Kidney epithelial cell (primary cell): ENCODE measurements at regions not wholly inside any gene's neighbourhood (a gene's known extent, or its start where the extent isn't known, plus 50 kb on each side); places are given as distances from the start of the nearest gene placed in this dataset.

ENCODE experiments used
- DNase-seq: peaks from one replicate; pipeline ENCODE4 v3.0.0-alpha.2; 2010; ENCODE audit warnings: low read depth
- H3K27me3 ChIP-seq: 2 replicates; pipeline ENCODE4 v1.6.0; 2011; ENCODE audit warnings: low read length; ENCODE audit not compliant: control insufficient read depth, insufficient read depth
- H3K36me3 ChIP-seq: 2 replicates; pipeline ENCODE4 v1.5.1; 2011; ENCODE audit warnings: low read length; ENCODE audit not compliant: control insufficient read depth, insufficient read depth
- H3K4me3 ChIP-seq: 2 replicates; pipeline ENCODE4 v1.5.1; 2011; ENCODE audit warnings: low read depth, mild to moderate bottlenecking, control low read depth, low read length
- CTCF ChIP-seq: IDR thresholded peaks from 2 replicates; pipeline ENCODE4 v1.5.1; 2011; ENCODE audit warnings: mild to moderate bottlenecking, moderate library complexity, low read length, control low read depth, inconsistent platforms; ENCODE audit not compliant: insufficient read depth, poor library complexity, severe bottlenecking

DNA sequence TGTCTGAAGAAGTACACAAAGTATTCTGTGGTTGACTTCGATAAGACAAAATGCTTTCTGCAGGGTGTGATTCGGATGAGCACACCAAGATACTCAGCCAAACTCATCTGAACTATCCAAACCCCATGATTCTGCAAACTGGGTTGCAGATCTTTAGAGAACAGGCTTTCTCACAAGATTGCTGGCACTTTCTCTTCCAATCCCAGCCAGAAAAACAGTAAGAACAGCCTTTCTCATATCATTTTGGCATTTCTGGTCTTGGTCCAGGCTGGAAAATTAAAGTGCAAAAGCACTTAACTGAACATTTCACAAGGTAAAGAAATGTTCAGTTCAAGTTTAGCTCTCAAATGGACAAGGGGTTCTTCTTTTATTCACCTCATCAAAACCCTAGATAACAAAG lies 269.1 kb downstream of the NR2F1-AS1 start:
- TF ChIP-seq CTCF, result no peak
- Histone ChIP-seq H3K4me3 (no peak overlapping the region), H3K27me3 (no peaks in the 10 kb centered on the region), H3K36me3 (no peaks in the 10 kb centered on the region)
- DNase-seq, result no peak

DNA sequence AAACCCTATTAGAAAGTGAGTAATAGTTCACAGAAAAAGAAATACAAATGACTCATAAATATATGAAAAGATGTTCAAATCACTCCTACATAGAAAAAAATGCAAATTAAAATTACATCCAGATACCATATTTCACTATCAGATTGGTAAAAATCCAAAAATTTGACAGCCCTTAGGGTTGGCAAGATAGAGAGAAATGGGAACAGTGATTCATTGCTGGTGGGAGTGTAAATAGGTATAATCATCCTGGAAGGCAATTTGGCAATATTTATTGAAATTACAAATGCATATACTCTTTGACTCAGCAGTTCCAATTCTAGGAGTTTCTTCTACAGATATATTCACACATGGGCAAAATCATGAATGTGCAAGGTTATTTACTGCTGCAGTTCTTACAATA lies 273.5 kb downstream of the NR2F1-AS1 start:
- DNase-seq, result no peak
- H3K36me3 ChIP-seq, result no peaks in the 10 kb centered on the region
- H3K4me3 ChIP-seq, result no peak overlapping the region
- H3K27me3 ChIP-seq, result no peaks in the 10 kb centered on the region
- no peak for TF ChIP-seq CTCF

GRCh38 chr5:93305984-93306383 lies 275.0 kb downstream of the NR2F1-AS1 start:
- Histone ChIP-seq H3K4me3 (no peak overlapping the region), H3K27me3 (no peaks in the 10 kb centered on the region), H3K36me3 (no peaks in the 10 kb centered on the region)
- no peak for DNase-seq
- TF ChIP-seq CTCF, result no peak

- Histone ChIP-seq H3K36me3 (no peaks in the 10 kb centered on the region), H3K27me3 (no peaks in the 10 kb centered on the region), H3K4me3 (no peak overlapping the region)
- DNase-seq, result no peak
- no peak for TF ChIP-seq CTCF
Observed at GRCh38 chr5:93304456-93305250, 276.4 kb downstream of the NR2F1-AS1 start.

DNA sequence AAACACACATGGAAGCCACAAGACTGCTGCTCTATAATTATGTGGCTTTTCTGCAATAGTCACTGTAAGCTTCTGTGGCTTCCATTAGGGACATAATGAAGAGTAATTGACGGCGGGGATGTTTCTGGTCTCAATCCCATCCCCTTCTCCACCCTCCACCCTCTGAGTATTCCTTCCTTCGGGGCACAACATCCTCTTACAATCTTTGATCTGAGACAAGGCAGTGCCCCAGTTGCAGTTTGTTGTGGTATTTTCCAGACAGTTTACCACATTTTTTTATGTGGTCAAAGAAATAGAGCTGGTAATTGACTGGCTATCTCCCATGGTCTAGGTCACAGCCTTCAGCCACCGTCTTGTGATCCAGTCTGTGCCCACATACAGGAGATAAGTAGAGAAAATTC lies 277.7 kb downstream of the NR2F1-AS1 start:
- no peak for TF ChIP-seq CTCF
- H3K36me3 ChIP-seq, result no peaks in the 10 kb centered on the region
- H3K4me3 ChIP-seq, result no peak overlapping the region
- no peak for DNase-seq
- H3K27me3 ChIP-seq, result no peaks in the 10 kb centered on the region

DNA sequence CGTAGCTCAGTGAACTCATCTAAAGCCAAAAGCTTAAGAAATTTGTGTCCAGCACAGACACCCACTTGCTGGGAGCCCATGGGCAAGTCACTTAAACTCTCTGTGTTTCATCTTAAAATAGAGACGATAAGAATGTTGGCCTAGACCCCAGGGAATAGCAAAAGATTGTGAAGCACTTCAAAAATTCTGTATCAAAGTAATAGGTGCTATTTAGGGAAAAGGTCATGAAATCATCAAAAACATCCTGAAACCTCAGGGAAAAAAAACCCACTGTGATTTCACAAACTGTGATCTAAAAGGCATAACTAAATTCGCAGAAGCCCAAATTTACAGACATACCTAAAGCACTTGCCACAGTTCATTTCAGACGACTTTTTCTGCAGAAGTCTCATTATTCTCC lies 278.3 kb downstream of the NR2F1-AS1 start:
- TF ChIP-seq CTCF, result no peak
- Histone ChIP-seq H3K4me3 (no peak overlapping the region), H3K27me3 (no peaks in the 10 kb centered on the region), H3K36me3 (no peaks in the 10 kb centered on the region)
- DNase-seq, result no peak
